ENCODE measurements at regions not wholly inside any gene's neighbourhood (a gene's known extent, or its start where the extent isn't known, plus 50 kb on each side); places are given as distances from the start of the nearest gene placed in this dataset.

- TF ChIP-seq EZH2phosphoT487 (IDR thresholded peaks at IDR 0.05; ENCODE audit: insufficient read depth, low read depth) (no peak), EZH2 (IDR thresholded peaks at IDR 0.05; ENCODE audit: insufficient read depth, poor library complexity, severe bottlenecking) (no peak)
These were observed 125.3 kb downstream of the LTN1 start for GRCh38 chr21:28867401-28867800.

Measured in GM23248 (cell line).